ENCODE measurements at regions not wholly inside any gene's neighbourhood (a gene's known extent, or its start where the extent isn't known, plus 50 kb on each side); places are given as distances from the start of the nearest gene placed in this dataset.

GRCh38 chr20:53713328-53714056 lies 119.9 kb upstream of the ZNF217 start:
- TF ChIP-seq CTCF (IDR thresholded peaks at IDR 0.05 in 8 of 11, conservative IDR thresholded peaks at IDR 0.05 in 3 of 11) (peak in 1 of 11 experiments; percentile 5), POLR2A (IDR thresholded peaks at IDR 0.05) (no peak), POLR2AphosphoS5 (IDR thresholded peaks at IDR 0.05) (no peak)

Data from spleen (tissue), 7 donors.